GM18868 (cell line): ENCODE measurements at regions not wholly inside any gene's neighbourhood (a gene's known extent, or its start where the extent isn't known, plus 50 kb on each side); places are given as distances from the start of the nearest gene placed in this dataset.
"Not testable (repeated sequence)": the region's sequence is repeated elsewhere in the genome, so short reads cannot be mapped to it uniquely, and the experiment has no call there.

Source experiments
- ATAC-seq: cut with Tn5 transposase; IDR thresholded peaks from one replicate; pipeline ENCODE4 v1.9.1; 2021; ENCODE audit warnings: mild to moderate bottlenecking, moderate library complexity; ENCODE audit not compliant: unreplicated experiment

DNA sequence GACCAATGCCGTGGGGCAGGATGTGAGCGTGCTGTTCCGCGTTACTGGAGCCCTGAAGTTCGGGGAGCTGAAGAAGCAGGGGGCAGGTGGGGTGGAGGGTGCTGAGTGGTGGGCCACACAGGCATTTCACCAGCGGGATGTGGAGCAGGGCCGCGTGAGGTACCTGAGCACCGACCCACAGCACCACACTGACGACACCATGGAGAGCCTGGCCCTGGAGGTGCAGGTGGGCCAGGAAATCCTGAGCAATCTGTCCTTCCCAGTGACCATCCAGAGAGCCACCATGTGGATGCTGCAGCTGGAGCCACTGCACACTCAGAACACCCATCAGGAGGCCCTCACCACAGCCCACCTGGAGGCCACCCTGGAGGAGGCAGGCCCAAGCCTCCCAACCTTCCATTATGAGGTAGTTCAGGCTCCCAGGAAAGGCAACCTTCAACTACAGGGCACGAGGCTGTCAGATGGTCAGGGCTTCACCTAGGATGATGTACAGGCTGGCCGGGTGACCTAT is 179.6 kb downstream of the TBC1D2B start:
- no peak for ATAC-seq

DNA sequence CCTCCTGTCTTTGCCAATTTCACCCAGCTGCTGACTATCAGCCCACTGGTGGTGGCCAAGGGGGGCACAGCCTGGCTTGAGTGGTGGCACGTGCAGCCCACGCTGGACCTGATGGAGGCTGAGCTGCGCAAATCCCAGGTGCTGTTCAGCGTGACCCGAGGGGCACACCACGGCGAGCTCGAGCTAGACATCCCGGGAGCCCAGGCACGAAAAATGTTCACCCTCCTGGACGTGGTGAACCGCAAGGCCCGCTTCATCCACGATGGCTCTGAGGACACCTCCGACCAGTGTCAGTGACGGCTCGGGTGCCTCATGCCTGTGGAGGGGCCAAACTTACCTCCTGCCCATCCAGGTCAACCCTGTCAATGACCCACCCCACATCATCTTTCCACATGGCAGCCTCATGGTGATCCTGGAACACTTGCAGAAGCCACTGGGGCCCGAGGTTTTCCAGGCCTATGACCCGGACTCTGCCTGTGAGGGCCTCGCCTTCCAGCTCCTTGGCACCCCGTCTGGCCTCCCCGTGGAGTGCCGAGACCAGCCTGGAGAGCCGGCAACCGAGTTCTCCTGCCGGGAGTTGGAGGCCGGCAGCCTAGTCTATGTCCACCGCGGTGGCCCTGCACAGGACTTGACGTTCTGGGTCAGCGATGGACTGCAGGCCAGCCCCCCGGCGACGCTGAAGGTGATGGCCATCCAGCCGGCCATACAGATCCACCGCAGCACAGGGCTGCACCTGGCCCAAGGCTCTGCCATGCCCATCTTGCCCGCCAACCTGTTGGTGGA is 180.2 kb downstream of the TBC1D2B start:
- not testable (repeated sequence) for ATAC-seq

DNA sequence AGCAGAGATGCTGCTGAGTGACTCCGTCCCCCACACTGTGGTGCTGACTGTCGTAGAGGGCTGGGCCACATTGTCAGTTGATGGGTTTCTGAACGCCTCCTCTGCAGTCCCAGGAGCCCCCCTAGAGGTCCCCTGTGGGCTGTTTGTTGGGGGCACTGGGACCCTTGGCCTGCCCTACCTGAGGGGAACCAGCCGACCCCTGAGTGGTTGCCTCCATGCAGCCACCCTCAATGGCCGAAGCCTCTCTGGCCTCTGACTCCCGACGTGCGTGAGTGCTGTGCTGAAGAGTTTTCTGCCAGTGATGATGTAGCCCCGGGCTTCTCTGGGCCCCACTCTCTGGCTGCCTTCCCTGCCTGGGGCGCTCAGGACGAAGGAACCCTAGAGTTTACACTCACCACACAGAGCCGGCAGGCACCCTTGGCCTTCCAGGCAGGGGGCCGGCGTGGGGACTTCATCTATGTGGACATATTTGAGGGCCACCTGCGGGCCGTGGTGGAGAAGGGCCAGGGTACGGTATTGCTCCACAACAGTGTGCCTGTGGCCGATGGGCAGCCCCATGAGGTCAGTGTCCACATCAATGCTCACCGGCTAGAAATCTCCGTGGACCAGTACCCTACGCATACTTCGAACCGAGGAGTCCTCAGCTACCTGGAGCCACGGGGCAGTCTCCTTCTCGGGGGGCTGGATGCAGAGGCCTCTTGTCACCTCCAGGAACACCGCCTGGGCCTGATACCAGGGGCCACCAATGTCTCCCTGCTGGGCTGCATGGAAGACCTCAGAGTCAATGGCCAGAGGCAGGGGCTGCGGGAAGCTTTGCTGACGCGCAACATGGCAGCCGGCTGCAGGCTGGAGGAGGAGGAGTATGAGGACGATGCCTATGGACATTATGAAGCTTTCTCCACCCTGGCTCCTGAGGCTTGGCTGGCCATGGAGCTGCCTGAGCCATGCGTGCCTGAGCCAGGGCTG is 181.1 kb downstream of the TBC1D2B start:
- ATAC-seq = not testable (repeated sequence)

DNA sequence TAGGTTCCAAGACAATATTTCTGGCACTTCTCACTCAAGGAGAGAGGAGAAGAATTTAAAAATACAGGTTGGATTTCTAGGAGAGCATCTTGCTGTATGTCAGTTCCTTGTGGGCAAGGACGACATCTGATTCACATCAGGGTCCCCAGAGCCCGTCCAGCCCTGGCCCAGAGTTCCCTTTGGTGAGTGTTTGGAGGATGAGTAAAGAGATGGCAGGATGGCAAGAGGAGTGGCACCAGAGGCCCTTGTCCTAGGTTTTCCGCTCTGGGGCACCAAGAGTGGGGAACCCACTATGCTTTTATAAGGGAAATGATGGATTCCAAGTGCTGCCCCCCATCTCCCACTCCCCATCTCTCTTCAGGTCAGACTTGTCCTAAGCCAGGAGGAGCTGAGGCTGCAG is 181.8 kb downstream of the TBC1D2B start:
- ATAC-seq = no peak

DNA sequence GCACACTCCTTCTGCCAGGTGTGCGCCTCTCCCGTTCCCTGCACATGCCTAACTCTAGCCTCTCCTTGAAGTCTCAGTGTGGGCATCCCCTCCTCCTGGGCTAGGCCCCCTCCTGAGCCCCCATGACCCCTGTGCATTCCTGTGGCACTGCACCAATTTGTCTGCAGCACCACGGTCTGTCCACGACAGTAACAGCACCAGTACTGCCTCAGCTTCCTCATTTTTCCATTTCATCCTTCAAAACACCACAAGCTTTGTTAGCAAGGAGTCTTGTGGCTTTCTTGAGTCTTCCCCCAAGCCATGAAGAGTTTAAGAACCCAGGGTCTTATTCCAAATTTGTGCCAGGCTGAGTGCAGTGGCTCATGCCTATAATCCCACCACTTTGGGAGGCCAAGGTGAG is 182.4 kb downstream of the TBC1D2B start:
- ATAC-seq = not testable (repeated sequence)

DNA sequence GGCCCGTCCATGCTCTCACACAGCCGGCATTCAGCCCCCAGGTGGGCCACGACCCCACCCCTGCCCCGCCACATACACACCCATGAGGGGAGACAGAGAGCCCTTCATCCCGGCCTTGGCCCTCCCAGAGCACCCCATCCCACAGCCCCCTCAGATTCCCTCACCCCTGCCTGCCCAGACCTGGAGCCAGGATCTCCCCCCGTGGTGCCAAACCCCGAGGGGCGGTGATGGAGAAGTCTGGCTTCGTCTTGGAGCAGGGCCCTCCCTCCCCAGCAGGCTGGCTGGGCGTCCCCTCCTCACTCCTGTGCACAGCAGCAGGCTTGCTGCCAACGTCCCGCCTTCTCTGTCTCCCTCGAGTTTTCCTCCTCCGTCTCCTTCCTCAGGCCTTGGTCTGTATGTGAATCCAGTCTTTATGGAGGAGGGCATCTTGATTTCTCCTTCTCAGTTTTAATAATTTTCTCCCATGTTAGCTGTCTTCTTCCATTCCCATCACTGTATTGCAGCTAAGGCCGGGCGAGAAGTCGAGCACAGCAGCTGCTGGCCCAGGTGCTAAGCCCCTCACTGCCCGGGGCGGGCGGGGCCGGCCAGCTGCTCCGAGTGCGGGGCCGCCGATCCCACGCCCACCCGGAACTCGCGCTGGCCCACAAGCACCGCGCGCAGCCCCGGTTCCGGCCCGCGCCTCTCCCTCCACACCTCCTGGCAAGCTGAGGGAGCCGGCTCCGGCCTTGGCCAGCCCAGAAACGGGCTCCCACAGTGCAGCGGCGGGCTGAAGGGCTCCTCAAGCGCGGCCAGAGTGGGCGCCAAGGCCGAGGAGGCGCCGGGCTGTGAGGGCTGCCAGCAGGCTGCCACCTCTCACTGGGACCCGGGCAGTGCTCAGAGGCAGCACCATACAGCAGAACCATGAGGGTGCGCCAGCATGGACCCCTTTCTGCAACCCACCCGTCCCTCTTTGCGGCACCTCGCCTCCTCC is 183.6 kb downstream of the TBC1D2B start:
- not testable (repeated sequence) for ATAC-seq

DNA sequence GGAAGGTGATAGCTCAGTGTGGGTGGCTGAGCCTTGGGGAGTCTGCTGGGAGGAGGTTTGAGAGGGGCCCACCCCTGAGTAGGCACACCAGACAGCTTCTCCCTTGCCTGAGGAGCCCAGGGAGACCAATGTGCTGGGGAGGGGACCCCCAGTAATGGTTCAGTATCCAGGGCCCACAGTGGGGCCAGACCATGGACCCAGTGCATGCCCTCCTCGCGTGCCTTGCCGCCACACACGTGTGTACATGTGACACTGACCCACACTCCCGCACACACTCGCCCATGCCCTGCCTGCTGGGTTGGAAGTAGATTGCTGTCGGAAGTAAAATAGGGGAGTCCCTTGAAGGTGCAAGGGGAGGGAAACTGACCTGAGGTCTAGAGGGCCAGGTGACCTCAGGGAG is 184.3 kb downstream of the TBC1D2B start:
- ATAC-seq = not testable (repeated sequence)

DNA sequence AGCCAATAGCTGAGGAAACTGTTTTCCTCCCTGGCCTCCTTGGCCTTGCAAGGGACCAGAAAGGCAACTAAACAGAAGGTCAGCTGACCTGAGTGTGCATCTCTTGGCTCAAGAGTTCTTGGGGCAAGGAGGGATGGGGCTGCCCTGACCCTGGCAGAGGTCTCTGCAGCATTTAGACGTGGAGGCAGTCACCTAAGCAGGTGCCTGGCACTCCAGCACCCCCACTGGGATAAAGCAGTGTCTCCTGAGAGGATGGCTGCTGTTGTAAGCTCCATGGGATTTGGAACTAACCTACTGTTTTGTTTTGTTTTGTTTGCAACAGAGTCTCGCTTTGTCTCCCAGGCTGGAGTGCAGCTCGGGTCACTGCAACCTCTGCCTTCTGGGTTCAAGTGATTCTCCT is 185.2 kb downstream of the TBC1D2B start:
- ATAC-seq = no peak

DNA sequence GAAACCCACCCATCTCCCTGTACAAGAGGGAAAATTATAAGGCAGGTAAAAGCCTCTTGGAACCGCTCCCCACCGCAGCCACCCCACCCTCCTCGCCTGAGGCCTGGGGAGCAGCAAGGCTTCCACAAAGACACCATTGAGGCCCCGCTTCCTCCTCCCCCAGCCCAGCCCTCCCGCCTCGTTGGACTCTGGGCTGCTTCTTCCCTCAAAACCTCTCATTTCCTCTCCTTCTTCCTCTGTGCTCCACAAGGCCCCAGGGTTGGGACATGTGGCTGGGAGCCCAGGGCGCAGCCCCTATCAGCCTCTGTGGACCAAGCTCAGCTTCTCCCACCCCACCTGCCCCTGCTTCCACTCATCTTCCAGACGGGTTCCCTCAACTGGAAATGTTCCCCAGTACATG is 185.6 kb downstream of the TBC1D2B start:
- not testable (repeated sequence) for ATAC-seq

DNA sequence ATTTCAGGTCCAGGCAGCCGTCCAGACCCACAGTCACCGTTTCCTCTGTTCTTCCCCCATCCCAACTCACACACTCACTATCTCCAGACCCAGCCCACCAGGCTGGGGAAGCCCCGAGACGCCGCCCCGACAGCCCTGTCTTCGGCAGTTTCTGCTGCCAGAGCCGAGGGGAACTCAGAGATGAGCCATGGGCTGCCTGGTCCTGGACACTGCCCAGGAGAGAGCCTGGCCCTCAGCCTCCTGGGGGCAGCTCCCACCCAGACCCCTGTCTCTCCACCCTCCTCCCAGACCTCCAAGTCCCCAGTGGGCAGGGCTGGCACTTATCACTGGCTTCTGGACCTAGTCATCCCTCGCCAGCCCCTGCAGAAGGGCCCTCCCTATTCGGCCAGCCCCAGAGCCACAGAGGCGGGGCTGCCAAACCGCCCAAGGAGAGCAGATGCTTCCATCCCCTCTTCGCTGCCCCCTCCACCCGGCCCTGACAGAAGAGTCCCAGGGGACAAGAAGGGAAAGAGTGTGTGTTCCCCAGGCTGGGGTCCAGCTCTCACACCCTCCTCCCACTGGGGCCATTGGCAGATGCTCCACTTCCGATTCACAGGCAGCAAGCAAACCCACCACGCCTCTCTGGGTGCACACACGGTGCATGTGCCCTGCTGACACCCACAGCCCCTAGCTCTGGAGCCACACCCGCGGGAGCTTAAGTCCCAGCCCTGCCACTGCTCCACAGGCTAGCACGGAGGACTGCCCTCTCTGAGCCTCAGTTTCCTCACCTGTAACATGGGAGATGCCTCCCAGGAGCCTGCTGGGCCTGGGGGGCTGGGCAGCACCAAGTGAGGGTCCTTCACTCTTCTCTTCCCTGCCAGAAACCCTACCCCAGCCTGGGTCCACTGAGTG is 186.4 kb downstream of the TBC1D2B start:
- peak; percentile 54 for ATAC-seq

DNA sequence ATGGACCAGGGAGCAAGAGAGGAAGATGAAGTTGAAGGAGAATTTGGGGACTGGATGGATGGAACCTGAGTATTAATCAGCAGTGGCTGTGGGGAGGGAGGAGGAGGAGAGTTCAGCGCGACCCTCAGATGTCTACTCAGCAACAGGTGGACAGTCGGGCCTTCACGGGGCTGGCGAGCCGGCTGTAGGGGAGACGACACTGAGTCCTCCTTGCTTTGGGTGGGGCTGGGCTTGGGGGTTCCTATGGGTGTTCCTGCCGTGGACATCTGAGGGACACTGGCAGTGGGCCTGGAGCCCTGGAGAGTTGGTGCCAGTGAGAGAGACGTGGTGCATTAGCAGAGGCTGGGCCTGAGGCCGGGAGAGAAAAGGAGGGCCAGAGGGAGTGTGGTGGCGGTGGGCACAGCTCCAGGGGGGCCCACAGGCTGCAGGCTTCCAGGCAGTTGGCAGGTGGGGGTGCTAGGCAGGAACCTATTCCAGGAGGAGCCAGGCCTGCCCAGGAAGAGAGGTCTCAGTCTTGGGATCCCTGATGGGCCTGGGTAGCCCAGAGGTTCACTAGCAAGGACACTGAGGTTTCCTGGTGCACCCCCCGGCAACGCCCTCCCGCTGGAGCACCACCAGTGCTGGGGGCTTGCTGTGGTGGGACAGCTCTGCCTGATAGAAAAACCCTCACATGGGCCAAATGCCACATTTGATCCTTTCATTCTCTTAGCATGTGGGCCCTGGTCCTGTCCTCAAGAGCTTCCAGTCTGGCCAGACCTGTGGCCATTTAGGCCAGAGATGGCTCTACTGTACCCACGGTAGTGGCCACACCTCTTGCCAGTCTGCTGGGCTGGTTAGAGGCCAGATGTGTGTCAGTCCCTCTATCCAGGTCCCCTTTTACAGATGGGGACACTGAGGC is 187.4 kb downstream of the TBC1D2B start:
- ATAC-seq = not testable (repeated sequence)

DNA sequence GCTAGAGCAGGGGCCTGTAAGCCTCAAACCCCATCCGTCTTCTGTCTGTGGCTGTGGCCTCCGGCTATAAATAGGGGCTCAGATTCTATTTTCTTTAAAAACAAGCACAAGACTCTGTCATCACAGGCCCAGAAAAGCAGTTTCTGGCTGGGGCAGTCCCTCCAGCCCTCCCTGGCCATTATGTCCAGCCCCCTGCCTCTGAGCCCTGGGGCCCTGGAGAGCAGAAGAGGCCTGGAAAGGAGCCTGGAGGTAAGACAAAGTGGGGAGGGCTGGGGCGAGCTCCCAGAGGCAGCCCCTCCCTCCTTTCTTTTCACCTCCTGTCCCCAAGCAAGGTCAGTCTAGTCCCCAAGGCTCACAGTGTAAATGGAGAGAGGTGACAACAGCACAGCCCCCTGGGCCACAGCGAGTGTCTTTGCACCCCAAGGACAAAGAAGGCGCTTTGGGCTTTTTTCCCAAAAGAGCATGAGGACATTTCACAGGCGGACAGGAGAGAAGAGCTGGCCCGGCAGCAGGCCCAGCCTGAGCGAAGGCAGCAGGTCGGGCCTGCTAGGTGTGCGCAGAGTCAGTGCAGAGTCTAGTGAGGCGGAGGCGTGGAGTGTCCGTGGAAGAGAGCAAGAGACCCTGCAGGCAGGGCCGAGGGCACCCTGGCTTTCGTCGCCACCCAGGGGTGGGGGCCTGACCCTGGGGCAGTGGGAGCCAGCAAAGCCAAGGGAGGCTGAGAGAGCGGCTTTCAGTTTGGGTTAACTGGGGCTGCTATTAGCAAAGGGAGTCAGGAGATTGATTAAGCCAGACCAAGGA is 188.3 kb downstream of the TBC1D2B start:
- no peak for ATAC-seq

DNA sequence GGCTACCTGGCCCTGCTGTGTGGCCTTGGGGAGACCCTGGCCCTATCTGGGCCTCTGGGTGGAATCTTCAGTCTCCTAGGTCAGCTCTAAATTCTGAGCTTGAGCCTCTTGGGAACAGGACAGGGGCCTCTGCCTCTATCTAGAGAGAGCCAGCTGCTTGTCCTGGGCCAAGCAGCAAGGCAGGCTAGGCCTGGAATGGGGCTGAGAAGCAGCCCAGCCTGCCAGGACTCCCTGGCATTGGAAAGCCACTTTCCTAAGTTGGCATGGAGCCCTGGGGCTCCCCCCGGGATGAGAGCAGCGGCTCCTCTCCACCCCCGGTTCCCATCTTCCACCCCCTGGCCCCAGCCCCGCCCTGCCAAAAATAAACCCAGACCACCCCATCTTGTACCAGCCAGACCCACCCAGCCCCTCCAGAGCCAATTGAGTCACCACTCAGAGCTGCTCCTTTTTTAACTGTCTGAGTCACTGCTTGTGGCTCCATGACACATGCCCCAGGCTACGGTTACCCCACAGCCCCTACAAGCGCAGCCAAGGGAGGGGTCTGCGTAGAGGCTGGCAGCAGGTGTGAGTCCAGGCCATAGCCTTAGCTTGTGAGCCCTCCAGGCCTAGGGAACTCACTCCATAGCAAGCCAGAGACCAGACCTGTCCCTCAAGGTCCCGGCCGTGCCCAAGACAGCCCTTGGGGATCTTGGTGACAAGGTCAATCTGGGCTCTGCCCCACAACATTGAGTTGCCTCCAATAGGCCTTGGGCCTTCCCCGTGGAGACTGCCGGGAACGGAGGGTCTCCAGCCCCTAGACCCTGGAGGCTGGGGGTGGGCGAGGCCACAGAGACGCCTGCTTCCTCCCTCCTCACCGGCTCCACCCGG is 189.7 kb downstream of the TBC1D2B start:
- ATAC-seq = not testable (repeated sequence)

DNA sequence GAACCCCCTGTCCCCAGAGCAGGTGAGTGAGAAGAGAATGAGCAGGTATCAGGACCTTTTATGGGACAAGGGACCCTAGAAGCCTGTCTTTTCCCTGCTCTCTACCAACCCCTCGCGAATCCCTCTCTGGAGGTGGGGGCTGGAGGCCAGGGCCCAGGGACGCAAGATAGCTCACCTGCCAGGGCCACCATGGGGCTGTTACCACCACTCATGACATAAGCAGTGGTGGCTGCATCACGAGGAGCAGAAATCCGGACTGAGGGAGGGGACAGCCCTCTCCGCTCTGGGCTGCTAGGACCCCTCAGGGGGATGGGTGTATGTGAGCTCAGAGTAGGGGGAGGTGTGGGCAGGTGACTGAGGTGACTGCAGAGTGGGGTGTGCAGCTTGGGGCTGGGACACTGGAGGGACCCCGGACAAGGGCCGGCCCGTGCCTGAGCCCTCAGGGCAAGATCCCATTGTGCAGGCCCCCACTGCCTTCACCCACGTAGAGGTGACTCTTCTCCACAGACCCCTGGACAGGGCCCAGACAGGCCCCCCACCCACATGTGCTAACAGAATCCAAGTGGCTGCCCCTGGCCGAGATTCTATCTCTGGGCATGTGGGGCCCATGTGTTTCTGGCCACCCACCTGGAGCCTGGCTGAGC is 190.6 kb downstream of the TBC1D2B start:
- ATAC-seq = no peak

DNA sequence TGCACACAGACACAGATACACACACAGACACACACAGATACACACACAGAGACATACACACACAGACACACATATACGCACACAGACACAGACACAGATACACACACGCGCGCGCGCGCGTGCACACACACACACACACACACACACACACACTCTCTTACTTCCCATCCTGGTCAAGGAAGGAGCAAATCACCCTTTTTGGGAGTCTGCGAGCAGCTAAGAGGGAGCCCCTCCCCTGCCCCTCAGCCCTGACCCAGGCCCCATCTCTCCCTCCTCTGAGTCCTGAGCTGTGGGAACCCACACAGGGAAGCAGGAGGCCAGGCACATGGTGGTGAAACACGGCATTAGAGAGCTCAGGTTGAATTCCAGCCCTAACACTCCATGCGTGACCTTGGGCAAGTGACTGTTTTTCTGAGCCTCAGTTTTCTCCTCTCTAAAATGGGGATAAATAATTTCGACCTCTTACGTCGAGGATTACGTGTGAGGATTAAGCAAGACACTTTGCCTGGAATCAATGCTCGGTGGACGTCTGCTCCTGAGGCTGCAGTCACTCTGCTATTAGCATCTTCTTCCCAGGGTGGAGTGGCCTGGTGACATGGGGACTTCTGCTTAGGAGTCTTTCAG is 191.5 kb downstream of the TBC1D2B start:
- ATAC-seq = not testable (repeated sequence)

DNA sequence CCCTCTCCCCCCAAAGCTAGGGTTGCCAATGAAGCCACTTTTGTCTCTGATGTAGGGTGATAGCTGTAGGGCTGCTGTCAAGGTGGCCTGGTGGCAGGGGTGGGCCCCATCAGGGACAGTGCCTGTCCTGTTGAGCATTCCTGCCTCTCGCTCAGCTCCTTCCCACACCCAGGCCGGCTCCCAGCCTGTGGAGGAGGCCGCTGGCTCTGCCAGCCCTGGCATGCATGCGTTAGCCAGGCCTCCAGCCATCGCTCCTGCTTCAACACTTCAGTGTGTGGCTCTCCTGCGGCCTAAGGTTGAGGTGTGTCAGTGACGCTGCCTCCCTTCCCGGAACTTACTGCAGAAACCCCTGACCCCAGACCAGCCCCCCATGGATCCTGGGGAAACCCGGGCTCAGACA is 194.5 kb downstream of the TBC1D2B start:
- not testable (repeated sequence) for ATAC-seq
